Gastroesophageal sphincter (tissue), 4 donors: ENCODE measurements at regions not wholly inside any gene's neighbourhood (a gene's known extent, or its start where the extent isn't known, plus 50 kb on each side); places are given as distances from the start of the nearest gene placed in this dataset.
"Not testable (repeated sequence)": the region's sequence is repeated elsewhere in the genome, so short reads cannot be mapped to it uniquely, and the experiment has no call there.

Experiments used
- ATAC-seq: fragments of 150-250 bp; one replicate; pipeline ENCODE4 v1.9.1; 2016; ENCODE audit warnings: mild to moderate bottlenecking, moderate library complexity
- H3K27ac ChIP-seq, 4 donors: fragments of 200-600 bp; sonication (generic) in 3 of 4; 1 replicate in 3 of 4; 2 replicates in 1 of 4; pipeline ENCODE4 v1.5.1; 2016 to 2019
- H3K27me3 ChIP-seq: fragments of 200-600 bp; sonication (generic); one replicate; pipeline ENCODE4 v1.5.1; 2019
- H3K36me3 ChIP-seq, 2 donors: fragments of 200-600 bp; sonication (generic); one replicate each; pipeline ENCODE4 v1.5.1; 2019; ENCODE audit warnings: control low read depth in 1 of 2
- H3K4me1 ChIP-seq, 3 donors: fragments of 200-600 bp; sonication (generic); 1 replicate in 2 of 3; 2 replicates in 1 of 3; pipeline ENCODE4 v1.5.1; 2016 to 2019; ENCODE audit warnings: control low read depth in 2 of 3
- H3K4me3 ChIP-seq, 2 donors: fragments of 200-600 bp; sonication (generic); one replicate each; pipeline ENCODE4 v1.5.1; 2019; ENCODE audit warnings: mild to moderate bottlenecking in 1 of 2, moderate library complexity in 1 of 2
- H3K9me3 ChIP-seq, 3 donors: fragments of 200-600 bp; sonication (generic); one replicate each; pipeline ENCODE4 v1.5.1; 2017 to 2019; ENCODE audit warnings: control low read depth in 2 of 3
- CTCF ChIP-seq, 4 experiments: fragments of 200-600 bp in 2 of 4; fragments of 450-650 bp in 2 of 4; sonication (generic) in 1 of 4; IDR thresholded peaks; one replicate each; pipeline ENCODE4 v1.5.1; 2017 to 2019; ENCODE audit warnings: antibody characterized with exemption in 4 of 4, mild to moderate bottlenecking in 2 of 4, moderate library complexity in 2 of 4
- EP300 ChIP-seq: sonication (generic); formaldehyde crosslinking; IDR thresholded peaks from one replicate; pipeline ENCODE4 v1.6.1; 2017; ENCODE audit warnings: antibody characterized with exemption, mild to moderate bottlenecking
- POLR2A ChIP-seq, 2 donors: fragments of 450-650 bp; IDR thresholded peaks; one replicate each; pipeline ENCODE4 v1.6.1; 2017; ENCODE audit warnings: antibody characterized with exemption in 2 of 2, mild to moderate bottlenecking in 2 of 2, moderate library complexity in 1 of 2
- POLR2AphosphoS5 ChIP-seq: sonication (generic); formaldehyde crosslinking; IDR thresholded peaks from one replicate; pipeline ENCODE4 v1.6.1; 2017; ENCODE audit warnings: antibody characterized with exemption
- WGBS, 2 donors: methylation state at CpG; one replicate each; pipeline ENCODE4 v1.1.5; 2018; ENCODE audit warnings: low coverage in 1 of 2; 5-methylcytosine and 5-hydroxymethylcytosine counted together

- no peak for ATAC-seq
- WGBS, 2 donors: 95 to 100% methylated on average over 3 of the region's 3 CpGs
- no peaks in the 10 kb centered on the region for H3K27me3 ChIP-seq
Measured at GRCh38 chr10:7108141-7108540, 302.7 kb downstream of the SFMBT2 start.

GRCh38 chr10:7107285-7107684 lies 303.5 kb downstream of the SFMBT2 start:
- no peak overlapping the region for H3K27ac ChIP-seq
- no peaks in the 10 kb centered on the region for H3K9me3 ChIP-seq
- no peak for ATAC-seq
- no peaks in the 10 kb centered on the region for H3K4me1 ChIP-seq
- WGBS, 2 donors: 38 to 67% methylated on average over 2 to 4 of the region's 5 CpGs
- H3K36me3 ChIP-seq: no peaks in the 10 kb centered on the region
- H3K4me3 ChIP-seq: no peak overlapping the region
- H3K27me3 ChIP-seq: no peaks in the 10 kb centered on the region
- TF ChIP-seq POLR2AphosphoS5: no peak
- TF ChIP-seq POLR2A (IDR thresholded peaks at IDR 0.05): no peak
- TF ChIP-seq EP300: no peak
- TF ChIP-seq CTCF (IDR thresholded peaks at IDR 0.05): no peak

More at GRCh38 chr10:7108141-7108540, 302.7 kb downstream of the SFMBT2 start:
- Histone ChIP-seq H3K9me3 (no peaks in the 10 kb centered on the region), H3K36me3 (no peaks in the 10 kb centered on the region), H3K27ac (no peak overlapping the region), H3K4me3 (no peak overlapping the region), H3K4me1 (no peaks in the 10 kb centered on the region)
- TF ChIP-seq EP300: no peak
- no peak for TF ChIP-seq POLR2AphosphoS5
- no peak for TF ChIP-seq CTCF (IDR thresholded peaks at IDR 0.05)

GRCh38 chr10:7104379-7104778 lies 306.5 kb downstream of the SFMBT2 start:
- not testable (repeated sequence) for H3K4me3 ChIP-seq, ATAC-seq, H3K27me3 ChIP-seq, H3K27ac ChIP-seq, H3K36me3 ChIP-seq, H3K9me3 ChIP-seq
- H3K4me1 ChIP-seq: peaks cover 0 to 11% (median 0%) of the 10 kb centered on the region in 3 donors
- 86 to 89% methylated on average over 1 of the region's 1 CpG for WGBS, 2 donors

- TF ChIP-seq CTCF (IDR thresholded peaks at IDR 0.05) (no peak), EP300 (no peak), POLR2AphosphoS5 (no peak), POLR2A (IDR thresholded peaks at IDR 0.05) (no peak)
- WGBS, 2 donors: 65 to 85% methylated on average over 3 to 7 of the region's 7 CpGs
- no peak for ATAC-seq
- Histone ChIP-seq H3K4me3 (no peak overlapping the region), H3K4me1 (peaks cover 0 to 11% (median 0%) of the 10 kb centered on the region in 3 donors), H3K27me3 (no peaks in the 10 kb centered on the region), H3K9me3 (no peaks in the 10 kb centered on the region), H3K36me3 (no peaks in the 10 kb centered on the region), H3K27ac (no peak overlapping the region)
Measured at GRCh38 chr10:7102557-7103349, 308.1 kb downstream of the SFMBT2 start.

GRCh38 chr10:7102084-7102483 lies 308.8 kb downstream of the SFMBT2 start:
- Histone ChIP-seq H3K4me3 (no peak overlapping the region), H3K36me3 (no peaks in the 10 kb centered on the region), H3K27me3 (no peaks in the 10 kb centered on the region), H3K9me3 (no peaks in the 10 kb centered on the region), H3K27ac (no peak overlapping the region), H3K4me1 (peaks cover 0 to 11% (median 0%) of the 10 kb centered on the region in 3 donors)
- TF ChIP-seq POLR2AphosphoS5 (peak; percentile 65), EP300 (no peak)
- 45 to 70% methylated on average over 1 of the region's 1 CpG for WGBS, 2 donors
- ATAC-seq: peak; percentile 84

- Histone ChIP-seq H3K36me3 (no peaks in the 10 kb centered on the region), H3K27ac (peak overlapping the region in 1 of 4 donors; percentile 15), H3K4me1 (peaks cover 0 to 11% (median 0%) of the 10 kb centered on the region in 3 donors), H3K27me3 (no peaks in the 10 kb centered on the region), H3K9me3 (no peaks in the 10 kb centered on the region), H3K4me3 (no peak overlapping the region)
- no peak for ATAC-seq
- WGBS, 2 donors: 51 to 54% methylated on average over 5 of the region's 5 CpGs
- no peak for TF ChIP-seq POLR2AphosphoS5
- no peak for TF ChIP-seq POLR2A (IDR thresholded peaks at IDR 0.05)
- TF ChIP-seq CTCF (IDR thresholded peaks at IDR 0.05): no peak
- TF ChIP-seq EP300: no peak
Measured at GRCh38 chr10:7101451-7101850, 309.4 kb downstream of the SFMBT2 start.
